Hepatocyte (in vitro differentiated cells): ENCODE measurements at regions not wholly inside any gene's neighbourhood (a gene's known extent, or its start where the extent isn't known, plus 50 kb on each side); places are given as distances from the start of the nearest gene placed in this dataset.

Source experiments
- DNase-seq: peaks from one replicate; pipeline ENCODE4 v3.0.0-alpha.2; 2016; ENCODE audit warnings: low spot score
- H2AFZ ChIP-seq: fragments of 200-600 bp; sonication (generic); 2 replicates; pipeline ENCODE4 v1.6.0; 2016; ENCODE audit warnings: antibody characterized with exemption, mild to moderate bottlenecking
- H3K27ac ChIP-seq: fragments of 200-600 bp; sonication (generic); 2 replicates; pipeline ENCODE4 v1.5.1; 2016; ENCODE audit warnings: mild to moderate bottlenecking
- H3K27me3 ChIP-seq: fragments of 200-600 bp; sonication (generic); 2 replicates; pipeline ENCODE4 v1.6.1; 2016
- H3K36me3 ChIP-seq: fragments of 200-600 bp; sonication (generic); replicated peaks from 2 replicates; pipeline ENCODE4 v1.5.1; 2016; ENCODE audit warnings: low read depth; ENCODE audit not compliant: insufficient read depth
- H3K4me1 ChIP-seq: fragments of 200-600 bp; sonication (generic); 2 replicates; pipeline ENCODE4 v1.5.1; 2016; ENCODE audit warnings: mild to moderate bottlenecking, moderate library complexity; ENCODE audit not compliant: insufficient read depth
- H3K4me2 ChIP-seq: fragments of 200-600 bp; sonication (generic); 2 replicates; pipeline ENCODE4 v1.6.0; 2016
- H3K4me3 ChIP-seq: fragments of 200-600 bp; sonication (generic); 2 replicates; pipeline ENCODE4 v1.5.1; 2016; ENCODE audit warnings: mild to moderate bottlenecking
- H3K79me2 ChIP-seq: fragments of 200-600 bp; sonication (generic); 2 replicates; pipeline ENCODE4 v1.6.0; 2017; ENCODE audit warnings: mild to moderate bottlenecking
- H3K9me2 ChIP-seq: fragments of 200-600 bp; sonication (generic); replicated peaks from 2 replicates; pipeline ENCODE4 v1.6.0; 2017; ENCODE audit warnings: mild to moderate bottlenecking; ENCODE audit not compliant: insufficient read depth
- H3K9me3 ChIP-seq: fragments of 200-600 bp; sonication (generic); 2 replicates; pipeline ENCODE4 v1.5.1; 2016; ENCODE audit warnings: low read depth, mild to moderate bottlenecking
- H4K20me1 ChIP-seq: fragments of 200-600 bp; sonication (generic); 2 replicates; pipeline ENCODE4 v1.6.0; 2016; ENCODE audit warnings: mild to moderate bottlenecking; ENCODE audit not compliant: insufficient read depth, poor library complexity, severe bottlenecking
- CTCF ChIP-seq: fragments of 200-600 bp; sonication (generic); IDR thresholded peaks from 2 replicates; pipeline ENCODE4 v1.5.1; 2016; ENCODE audit warnings: antibody characterized with exemption, mild to moderate bottlenecking; ENCODE audit not compliant: poor library complexity
- EZH2 ChIP-seq: fragments of 200-600 bp; sonication (generic); IDR thresholded peaks from 2 replicates; pipeline ENCODE4 v1.6.1; 2016; ENCODE audit warnings: antibody characterized with exemption, mild to moderate bottlenecking, borderline replicate concordance
- EZH2phosphoT487 ChIP-seq: fragments of 200-600 bp; sonication (generic); IDR thresholded peaks from one replicate; pipeline ENCODE4 v1.6.1; 2018; ENCODE audit warnings: antibody characterized with exemption, mild to moderate bottlenecking, low read depth, moderate library complexity; ENCODE audit not compliant: unreplicated experiment, severe bottlenecking
- WGBS: methylation state at CpG from one replicate; pipeline ENCODE4 v1.1.6; 2016; ENCODE audit warnings: low lambda C conversion rate; ENCODE audit errors: missing lambda C conversion rate; 5-methylcytosine and 5-hydroxymethylcytosine counted together

- Histone ChIP-seq H3K9me2 (no peaks in the 10 kb centered on the region), H3K4me1 (no peaks in the 10 kb centered on the region), H3K4me3 (no peak overlapping the region), H3K36me3 (no peaks in the 10 kb centered on the region), H2AFZ (no peak overlapping the region), H4K20me1 (no peaks in the 10 kb centered on the region), H3K4me2 (no peak overlapping the region), H3K9me3 (no peaks in the 10 kb centered on the region), H3K27me3 (no peaks in the 10 kb centered on the region), H3K27ac (no peak overlapping the region), H3K79me2 (no peaks in the 10 kb centered on the region)
- WGBS = 67% methylated on average over 1 of the region's 1 CpG
- no peak for DNase-seq
- no peak for TF ChIP-seq EZH2phosphoT487
- no peak for TF ChIP-seq CTCF
- TF ChIP-seq EZH2 = no peak
Observed at GRCh38 chr18:41579185-41579584, 375.8 kb upstream of the PIK3C3 start.

- Histone ChIP-seq H3K4me3 (no peak overlapping the region), H3K9me3 (no peaks in the 10 kb centered on the region), H3K27ac (no peak overlapping the region), H3K4me2 (no peak overlapping the region), H3K27me3 (no peaks in the 10 kb centered on the region), H4K20me1 (no peaks in the 10 kb centered on the region), H2AFZ (no peak overlapping the region), H3K36me3 (no peaks in the 10 kb centered on the region), H3K79me2 (no peaks in the 10 kb centered on the region), H3K9me2 (no peaks in the 10 kb centered on the region), H3K4me1 (no peaks in the 10 kb centered on the region)
- no peak for DNase-seq
- TF ChIP-seq CTCF (no peak), EZH2 (no peak), EZH2phosphoT487 (no peak)
Observed at GRCh38 chr18:41577529-41577928, 377.5 kb upstream of the PIK3C3 start.

GRCh38 chr18:41576643-41577042 is 378.4 kb upstream of the PIK3C3 start:
- DNase-seq = no peak
- TF ChIP-seq EZH2phosphoT487 (no peak), CTCF (no peak), EZH2 (no peak)

GRCh38 chr18:41569867-41570266 is 385.2 kb upstream of the PIK3C3 start:
- Histone ChIP-seq H3K79me2 (no peaks in the 10 kb centered on the region), H3K36me3 (no peaks in the 10 kb centered on the region), H3K4me3 (no peak overlapping the region), H3K9me2 (no peaks in the 10 kb centered on the region), H3K9me3 (no peaks in the 10 kb centered on the region), H3K4me1 (no peaks in the 10 kb centered on the region), H2AFZ (no peak overlapping the region), H4K20me1 (no peaks in the 10 kb centered on the region), H3K4me2 (no peak overlapping the region), H3K27ac (no peak overlapping the region), H3K27me3 (no peaks in the 10 kb centered on the region)
- TF ChIP-seq CTCF = no peak
- no peak for TF ChIP-seq EZH2phosphoT487
- no peak for TF ChIP-seq EZH2
- no peak for DNase-seq
- 86% methylated on average over 1 of the region's 1 CpG for WGBS

More at GRCh38 chr18:41576643-41577042, 378.4 kb upstream of the PIK3C3 start:
- WGBS = 76% methylated on average over 3 of the region's 3 CpGs
- no peak overlapping the region for H3K4me2 ChIP-seq
- H3K79me2 ChIP-seq = no peaks in the 10 kb centered on the region
- H3K4me3 ChIP-seq = no peak overlapping the region
- H2AFZ ChIP-seq = no peak overlapping the region
- H3K4me1 ChIP-seq = no peaks in the 10 kb centered on the region
- no peaks in the 10 kb centered on the region for H3K9me2 ChIP-seq
- no peaks in the 10 kb centered on the region for H3K9me3 ChIP-seq
- no peaks in the 10 kb centered on the region for H4K20me1 ChIP-seq
- H3K27ac ChIP-seq = no peak overlapping the region
- no peaks in the 10 kb centered on the region for H3K27me3 ChIP-seq
- no peaks in the 10 kb centered on the region for H3K36me3 ChIP-seq
